ENCODE measurements at regions not wholly inside any gene's neighbourhood (a gene's known extent, or its start where the extent isn't known, plus 50 kb on each side); places are given as distances from the start of the nearest gene placed in this dataset.

GRCh38 chr18:67319109-67319508 lies 197.4 kb downstream of the DSEL start:
- H3K4me1 ChIP-seq (ENCODE audit: control insufficient read depth in 1 of 2, insufficient read depth in 2 of 2, low read length in 2 of 2), result no peaks in the 10 kb centered on the region
- no peaks in the 10 kb centered on the region for H3K9me2 ChIP-seq (ENCODE audit: insufficient read depth)
- no peaks in the 10 kb centered on the region for H3K79me2 ChIP-seq (ENCODE audit: insufficient read depth, low read length)
- H2AFZ ChIP-seq (ENCODE audit: low read depth, low read length, poor library complexity, severe bottlenecking), result no peak overlapping the region
- POLR2A ChIA-PET, result no interaction called here
- no peak overlapping the region for H3K4me2 ChIP-seq (ENCODE audit: low read length)
- H3K27me3 ChIP-seq (ENCODE audit: insufficient read depth, low read length), result no peaks in the 10 kb centered on the region
- ATAC-seq (no peak), DNase-seq (ENCODE audit: low read depth, low spot score) (no peak)
- no peak overlapping the region for H3K27ac ChIP-seq (ENCODE audit: low read depth, low read length)
- H3K4me3 ChIP-seq (replicated peaks in 1 of 2; ENCODE audit: low read depth in 1 of 2, low read length in 2 of 2), result no peak overlapping the region
- TF ChIP-seq RAD21 (IDR thresholded peaks at IDR 0.05; ENCODE audit: low read depth) (no peak), ZFX (IDR thresholded peaks at IDR 0.05) (no peak), EZH2phosphoT487 (IDR thresholded peaks at IDR 0.05; ENCODE audit: borderline replicate concordance) (no peak), ZBTB33 (IDR thresholded peaks at IDR 0.05; ENCODE audit: extremely low read depth, insufficient replicate concordance, low read length) (no peak), FOSL1 (IDR thresholded peaks at IDR 0.05; ENCODE audit: low read depth) (no peak), JUND (IDR thresholded peaks at IDR 0.05) (no peak), TCF7L2 (IDR thresholded peaks at IDR 0.05; ENCODE audit: borderline replicate concordance, extremely low read depth, insufficient read depth, insufficient read length) (no peak), SP1 (IDR thresholded peaks at IDR 0.05; ENCODE audit: low read depth) (no peak), ZNF274 (IDR thresholded peaks at IDR 0.05; ENCODE audit: low read depth, low read length) (no peak), EGR1 (IDR thresholded peaks at IDR 0.05; ENCODE audit: low read depth) (no peak), SRF (IDR thresholded peaks at IDR 0.05; ENCODE audit: low read depth) (no peak), ATF3 (IDR thresholded peaks at IDR 0.05) (no peak), ELF1 (IDR thresholded peaks at IDR 0.05; ENCODE audit: borderline replicate concordance, low read depth) (no peak), CBX3 (IDR thresholded peaks at IDR 0.05; ENCODE audit: low read depth) (no peak), MAX (IDR thresholded peaks at IDR 0.05) (no peak), POLR2A (IDR thresholded peaks at IDR 0.05; ENCODE audit: borderline replicate concordance, extremely low read depth, insufficient read depth, insufficient read length) (no peak)
- CTCF ChIA-PET, result no interaction called here
- BruUV-seq (replicated peaks), result no TSS peak
- intact Hi-C loops (cut with micrococcal nuclease), result no loop called here
- H3K36me3 ChIP-seq (ENCODE audit: control insufficient read depth in 1 of 2, insufficient read depth in 2 of 2, low read length in 2 of 2), result no peaks in the 10 kb centered on the region
- peaks cover 14 to 21% of the 10 kb centered on the region in 2 experiments; a peak in 2 of 4 replicates for H3K9me3 ChIP-seq (ENCODE audit: control insufficient read depth in 1 of 2, insufficient read depth in 1 of 2, low read depth in 1 of 2, low read length in 2 of 2)
- H4K20me1 ChIP-seq (ENCODE audit: insufficient read depth), result no peaks in the 10 kb centered on the region
- H3K9ac ChIP-seq (ENCODE audit: low read length), result no peak overlapping the region
- RAD21 ChIA-PET (ENCODE audit: low non-redundant PET in 1 of 2, low total read pairs in 2 of 2, uncharacterized antibody in 2 of 2, unreplicated experiment in 2 of 2), result no interaction called here

Measured in HCT116 (cell line).